Spleen (tissue), 11 donors: ENCODE measurements at regions not wholly inside any gene's neighbourhood (a gene's known extent, or its start where the extent isn't known, plus 50 kb on each side); places are given as distances from the start of the nearest gene placed in this dataset.

Source experiments
- DNase-seq: peaks from one replicate; pipeline ENCODE4 v3.0.0-alpha.2; 2020
- H3K27ac ChIP-seq, 8 donors: fragments of 200-600 bp; sonication (generic) in 7 of 8; 1 replicate in 4 of 8; 2 replicates in 4 of 8; pipeline versions ENCODE4 v1.5.0 to v1.8.0; 2016 to 2021; ENCODE audit warnings: inconsistent platforms in 4 of 8, mild to moderate bottlenecking in 4 of 8, moderate library complexity in 1 of 8
- H3K27me3 ChIP-seq, 7 donors: fragments of 200-600 bp; sonication (generic) in 6 of 7; replicated peaks in 1 of 7; 1 replicate in 4 of 7; 2 replicates in 3 of 7; pipeline versions ENCODE4 v1.5.0 to v1.8.0; 2016 to 2021; ENCODE audit warnings: inconsistent platforms in 3 of 7, mild to moderate bottlenecking in 1 of 7
- H3K36me3 ChIP-seq, 6 donors: fragments of 200-600 bp; sonication (generic) in 5 of 6; 1 replicate in 4 of 6; 2 replicates in 2 of 6; pipeline versions ENCODE4 v1.5.0 to v1.8.0; 2016 to 2021; ENCODE audit warnings: inconsistent platforms in 2 of 6
- H3K4me1 ChIP-seq, 6 donors: fragments of 200-600 bp; sonication (generic) in 5 of 6; 1 replicate in 3 of 6; 2 replicates in 3 of 6; pipeline versions ENCODE4 v1.5.0 to v1.8.0; 2016 to 2021; ENCODE audit warnings: inconsistent platforms in 3 of 6
- H3K4me3 ChIP-seq, 8 donors: fragments of 200-600 bp; sonication (generic) in 7 of 8; 1 replicate in 4 of 8; 2 replicates in 4 of 8; pipeline versions ENCODE4 v1.5.0 to v1.8.0; 2016 to 2021; ENCODE audit warnings: inconsistent platforms in 4 of 8, mild to moderate bottlenecking in 4 of 8, moderate library complexity in 2 of 8
- H3K9me3 ChIP-seq, 8 donors: fragments of 200-600 bp; sonication (generic) in 7 of 8; 1 replicate in 4 of 8; 2 replicates in 4 of 8; pipeline versions ENCODE4 v1.5.0 to v1.8.0; 2016 to 2021; ENCODE audit warnings: inconsistent platforms in 4 of 8
- POLR2A ChIP-seq, 3 donors: fragments of 450-650 bp; IDR thresholded peaks; one replicate each; pipeline ENCODE4 v1.5.1; 2017; ENCODE audit warnings: antibody characterized with exemption in 3 of 3, mild to moderate bottlenecking in 1 of 3
- POLR2AphosphoS5 ChIP-seq, 3 donors: sonication (generic); formaldehyde crosslinking; IDR thresholded peaks; one replicate each; pipeline ENCODE4 v1.5.1; 2017; ENCODE audit warnings: antibody characterized with exemption in 3 of 3
- WGBS, 5 donors: extraction: QIAGEN DNeasy Blood & Tissue Kit in 3 of 5; methylation state at CpG; one replicate each; pipeline versions ENCODE4 v1.1.5 to v1.1.7; 2013 to 2018; 5-methylcytosine and 5-hydroxymethylcytosine counted together
- intact Hi-C: fragments of 100-400 bp; cut with DNase I; formaldehyde crosslinking; loops from one replicate; pipeline ENCODE4 v1.15.0; 2023; ENCODE audit warnings: low total_unique reads
- TF ChIP-seq, protein P1 (sequence below), 11 experiments: fragments of 200-600 bp in 7 of 11; fragments of 450-650 bp in 4 of 11; sonication (generic) in 4 of 11; IDR thresholded peaks in 8 of 11; conservative IDR thresholded peaks in 3 of 11; 1 replicate in 7 of 11; 2 replicates in 4 of 11; pipeline versions ENCODE4 v1.4.0 to v1.8.0; 2016 to 2021; ENCODE audit warnings: antibody characterized with exemption in 11 of 11, inconsistent platforms in 4 of 11, mild to moderate bottlenecking in 1 of 11
- donor health status: healthy with polysubstance abuse.
- donor health status: DM: no; HTN: no; CAD: no; lungs with moderate emphysema.
- donor health status: DM: no; HTN: no; CAD: no.
- donor health status: Bipolar disorder and iron deficiency.
- donor health status: healthy.
- donor health status: DM: no; HTN: no; CAD: no.
- donor health status: DM: yes; HTN: yes; CAD: no.

DNA sequence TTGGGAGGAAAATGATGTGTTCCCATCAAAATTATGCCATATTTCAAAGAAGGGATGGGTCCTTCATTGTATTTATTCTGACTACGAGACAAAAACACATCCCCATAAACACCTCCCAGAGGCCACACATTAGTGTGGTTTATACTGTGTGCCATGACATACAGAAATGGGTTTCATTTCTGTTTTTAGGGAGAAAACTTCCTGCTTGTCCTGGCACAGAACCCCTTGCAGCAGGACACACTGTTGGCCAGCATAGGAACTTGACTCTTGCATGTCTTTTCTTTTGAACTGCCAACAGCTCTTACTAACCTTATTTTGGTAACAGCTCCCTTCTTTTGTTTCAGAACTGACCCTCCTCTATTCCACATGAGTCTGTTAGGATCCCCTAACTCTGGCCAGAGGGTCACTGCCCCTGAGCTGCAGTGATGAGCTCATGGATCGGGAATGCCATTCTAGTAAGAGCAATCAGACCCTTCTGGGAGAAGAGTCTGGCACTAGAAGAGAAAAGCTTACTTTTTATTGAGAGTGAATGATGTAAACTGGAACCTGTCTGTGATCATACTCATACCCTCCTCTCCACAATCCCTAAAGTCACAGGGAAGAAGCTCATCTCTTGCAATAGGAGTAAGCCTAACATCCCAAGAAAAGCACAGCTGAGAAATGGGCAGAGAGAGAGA is 86.4 kb downstream of the SMIM20 start:
- H3K36me3 ChIP-seq: no peaks in the 10 kb centered on the region
- no peaks in the 10 kb centered on the region for H3K9me3 ChIP-seq
- TF ChIP-seq POLR2AphosphoS5 (IDR thresholded peaks at IDR 0.05) (no peak), POLR2A (IDR thresholded peaks at IDR 0.05) (no peak)
- TF ChIP-seq, protein P1, sequence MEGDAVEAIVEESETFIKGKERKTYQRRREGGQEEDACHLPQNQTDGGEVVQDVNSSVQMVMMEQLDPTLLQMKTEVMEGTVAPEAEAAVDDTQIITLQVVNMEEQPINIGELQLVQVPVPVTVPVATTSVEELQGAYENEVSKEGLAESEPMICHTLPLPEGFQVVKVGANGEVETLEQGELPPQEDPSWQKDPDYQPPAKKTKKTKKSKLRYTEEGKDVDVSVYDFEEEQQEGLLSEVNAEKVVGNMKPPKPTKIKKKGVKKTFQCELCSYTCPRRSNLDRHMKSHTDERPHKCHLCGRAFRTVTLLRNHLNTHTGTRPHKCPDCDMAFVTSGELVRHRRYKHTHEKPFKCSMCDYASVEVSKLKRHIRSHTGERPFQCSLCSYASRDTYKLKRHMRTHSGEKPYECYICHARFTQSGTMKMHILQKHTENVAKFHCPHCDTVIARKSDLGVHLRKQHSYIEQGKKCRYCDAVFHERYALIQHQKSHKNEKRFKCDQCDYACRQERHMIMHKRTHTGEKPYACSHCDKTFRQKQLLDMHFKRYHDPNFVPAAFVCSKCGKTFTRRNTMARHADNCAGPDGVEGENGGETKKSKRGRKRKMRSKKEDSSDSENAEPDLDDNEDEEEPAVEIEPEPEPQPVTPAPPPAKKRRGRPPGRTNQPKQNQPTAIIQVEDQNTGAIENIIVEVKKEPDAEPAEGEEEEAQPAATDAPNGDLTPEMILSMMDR (IDR thresholded peaks at IDR 0.05 in 8 of 11, conservative IDR thresholded peaks at IDR 0.05 in 3 of 11): no peak
- WGBS, 5 donors: 80 to 84% (median 84%) methylated on average over 2 of the region's 2 CpGs
- DNase-seq: no peak
- H3K27me3 ChIP-seq: no peaks in the 10 kb centered on the region
- H3K4me1 ChIP-seq: no peaks in the 10 kb centered on the region
- no peak overlapping the region for H3K27ac ChIP-seq
- H3K4me3 ChIP-seq: no peak overlapping the region
- intact Hi-C loops: no loop called here

DNA sequence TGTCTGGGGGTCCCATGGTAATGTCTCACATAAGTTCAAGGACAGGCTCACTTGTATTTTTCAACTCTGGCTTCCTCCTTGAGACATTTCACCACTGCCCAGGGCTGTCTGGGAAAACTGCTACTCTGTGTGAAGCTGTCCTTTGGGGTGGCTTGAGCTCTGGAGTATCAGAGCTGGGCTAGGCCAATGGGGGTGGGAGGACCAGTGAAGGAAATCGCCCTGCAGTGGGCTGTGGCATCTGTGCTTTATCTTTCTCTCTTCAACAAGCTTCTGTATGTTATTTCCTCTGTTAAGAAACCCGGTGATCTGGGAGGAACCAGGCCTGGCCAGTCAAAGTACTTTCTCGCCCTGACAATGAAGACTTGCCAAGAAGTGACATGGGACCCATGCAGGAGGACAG is 87.4 kb downstream of the SMIM20 start:
- DNase-seq: no peak
- H3K27me3 ChIP-seq: no peaks in the 10 kb centered on the region
- WGBS, 5 donors: 58 to 80% (median 68%) methylated on average over 3 of the region's 3 CpGs

DNA sequence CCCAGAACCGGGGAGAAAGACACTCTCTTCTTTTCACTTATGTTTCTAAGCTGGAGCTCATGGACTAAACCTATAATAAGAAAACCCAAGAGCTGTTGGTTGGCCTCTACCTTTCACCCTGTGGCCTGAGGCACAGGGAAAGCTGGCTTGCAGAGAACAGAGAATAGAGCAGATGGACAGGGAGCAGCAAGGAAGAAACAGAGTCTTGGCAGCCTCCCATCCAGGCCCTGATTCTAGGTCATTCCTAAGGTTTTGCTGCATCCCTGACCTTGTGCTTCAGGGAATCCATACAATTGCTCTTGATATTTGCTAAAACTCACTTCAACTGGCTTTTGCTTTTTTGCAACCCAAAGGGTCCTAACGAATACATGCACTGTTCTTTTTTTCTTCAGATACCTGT is 87.8 kb downstream of the SMIM20 start:
- no peaks in the 10 kb centered on the region for H3K27me3 ChIP-seq
- intact Hi-C loops: no loop called here
- no peak for TF ChIP-seq POLR2AphosphoS5 (IDR thresholded peaks at IDR 0.05)
- TF ChIP-seq, protein P1 (IDR thresholded peaks at IDR 0.05 in 8 of 11, conservative IDR thresholded peaks at IDR 0.05 in 3 of 11): no peak
- no peak for TF ChIP-seq POLR2A (IDR thresholded peaks at IDR 0.05)
- DNase-seq: no peak
- H3K4me3 ChIP-seq: no peak overlapping the region
- no peaks in the 10 kb centered on the region for H3K36me3 ChIP-seq
- H3K4me1 ChIP-seq: no peaks in the 10 kb centered on the region
- no peaks in the 10 kb centered on the region for H3K9me3 ChIP-seq
- H3K27ac ChIP-seq: no peak overlapping the region
- 80 to 93% (median 87%) methylated on average over 2 of the region's 2 CpGs for WGBS, 5 donors

More for the DNA sequence above, 87.4 kb downstream of the SMIM20 start:
- intact Hi-C loops: no loop called here
- H3K36me3 ChIP-seq: no peaks in the 10 kb centered on the region
- H3K4me1 ChIP-seq: no peaks in the 10 kb centered on the region
- no peaks in the 10 kb centered on the region for H3K9me3 ChIP-seq
- H3K4me3 ChIP-seq: no peak overlapping the region
- TF ChIP-seq, protein P1 (IDR thresholded peaks at IDR 0.05 in 8 of 11, conservative IDR thresholded peaks at IDR 0.05 in 3 of 11): no peak
- TF ChIP-seq POLR2A (IDR thresholded peaks at IDR 0.05): no peak
- TF ChIP-seq POLR2AphosphoS5 (IDR thresholded peaks at IDR 0.05): no peak
- H3K27ac ChIP-seq: no peak overlapping the region

DNA sequence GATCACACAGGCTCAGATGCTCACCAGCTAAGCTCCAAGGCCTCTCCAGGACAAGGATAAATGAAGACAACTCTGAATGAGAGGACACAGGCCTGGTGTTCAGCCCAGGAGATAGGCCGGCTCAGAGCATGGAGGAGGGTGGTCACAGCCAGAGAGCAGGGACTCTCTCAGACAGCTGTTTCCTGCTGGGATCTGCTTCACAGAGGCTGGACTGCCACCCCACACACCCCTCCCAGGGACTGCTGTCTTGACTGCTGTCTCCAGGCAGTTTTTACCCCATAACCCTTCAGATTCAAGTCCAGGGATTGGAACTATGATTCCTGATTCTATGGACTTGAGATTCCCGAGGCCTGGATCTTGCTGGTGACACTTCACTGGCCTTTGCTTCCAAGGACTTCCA is 89.0 kb downstream of the SMIM20 start:
- Histone ChIP-seq H3K4me3 (no peak overlapping the region), H3K36me3 (no peaks in the 10 kb centered on the region), H3K4me1 (no peaks in the 10 kb centered on the region), H3K27me3 (no peaks in the 10 kb centered on the region), H3K9me3 (peaks cover 0 to 6% (median 3%) of the 10 kb centered on the region in 8 donors), H3K27ac (no peak overlapping the region)
- DNase-seq: no peak
- WGBS, 5 donors: 61 to 77% (median 69%) methylated on average over 2 of the region's 2 CpGs
- no peak for TF ChIP-seq POLR2A (IDR thresholded peaks at IDR 0.05)
- TF ChIP-seq, protein P1 (IDR thresholded peaks at IDR 0.05 in 8 of 11, conservative IDR thresholded peaks at IDR 0.05 in 3 of 11): no peak
- no peak for TF ChIP-seq POLR2AphosphoS5 (IDR thresholded peaks at IDR 0.05)
- intact Hi-C loops: no loop called here
